Neuronal stem cell (in vitro differentiated cells): ENCODE measurements at regions not wholly inside any gene's neighbourhood (a gene's known extent, or its start where the extent isn't known, plus 50 kb on each side); places are given as distances from the start of the nearest gene placed in this dataset.
"Not testable (repeated sequence)": the region's sequence is repeated elsewhere in the genome, so short reads cannot be mapped to it uniquely, and the experiment has no call there.

ENCODE experiments used
- DNase-seq: peaks from one replicate; pipeline ENCODE4 v3.0.0-alpha.2; 2013; ENCODE audit warnings: low spot score
- H2AFZ ChIP-seq: one replicate; pipeline ENCODE4 v1.6.1; 2013; ENCODE audit warnings: mild to moderate bottlenecking, low read length, inconsistent platforms
- H2AK5ac ChIP-seq: 2 replicates; pipeline ENCODE4 v1.6.1; 2013; ENCODE audit warnings: low read depth, mild to moderate bottlenecking, inconsistent platforms, low read length, moderate library complexity, mixed read lengths
- H2BK120ac ChIP-seq: 2 replicates; pipeline ENCODE4 v1.6.1; 2013; ENCODE audit warnings: low read depth, mild to moderate bottlenecking, inconsistent platforms, low read length, moderate library complexity, mixed read lengths
- H2BK12ac ChIP-seq: one replicate; pipeline ENCODE4 v1.6.1; 2013; ENCODE audit warnings: low read length, inconsistent platforms
- H2BK15ac ChIP-seq: 2 replicates; pipeline ENCODE4 v1.6.1; 2013; ENCODE audit warnings: mild to moderate bottlenecking, low read length, inconsistent platforms, mixed read lengths
- H2BK5ac ChIP-seq: one replicate; pipeline ENCODE4 v1.6.1; 2013; ENCODE audit warnings: inconsistent platforms, mild to moderate bottlenecking, low read length, moderate library complexity
- H3K14ac ChIP-seq: one replicate; pipeline ENCODE4 v1.6.1; 2013; ENCODE audit warnings: low read length, inconsistent platforms
- H3K18ac ChIP-seq: 2 replicates; pipeline ENCODE4 v1.6.1; 2013; ENCODE audit warnings: low read length, inconsistent platforms
- H3K23ac ChIP-seq: 2 replicates; pipeline ENCODE4 v1.6.1; 2013; ENCODE audit warnings: low read depth, mild to moderate bottlenecking, mixed read lengths, low read length, inconsistent platforms; ENCODE audit not compliant: poor library complexity
- H3K27ac ChIP-seq: replicated peaks from 3 replicates; pipeline ENCODE4 v1.5.1; 2013; ENCODE audit warnings: low read length, inconsistent platforms
- H3K27me3 ChIP-seq, 3 experiments: 2 replicates each; pipeline ENCODE4 v1.6.1; 2013; ENCODE audit warnings: low read length in 3 of 3, mild to moderate bottlenecking in 2 of 3, inconsistent platforms in 1 of 3, low read depth in 1 of 3, mixed read lengths in 1 of 3, moderate library complexity in 1 of 3; ENCODE audit not compliant: control insufficient read depth in 3 of 3, insufficient read depth in 3 of 3
- H3K36me3 ChIP-seq, 2 donors: replicated peaks in 1 of 2; 2 replicates each; pipeline ENCODE4 v1.6.1; 2013; ENCODE audit warnings: low read length in 2 of 2; ENCODE audit not compliant: control insufficient read depth in 2 of 2, insufficient read depth in 2 of 2
- H3K4ac ChIP-seq: 2 replicates; pipeline ENCODE4 v1.6.1; 2013; ENCODE audit warnings: inconsistent platforms, mild to moderate bottlenecking, low read length, moderate library complexity
- H3K4me1 ChIP-seq, 2 donors: 1 replicate in 1 of 2; 2 replicates in 1 of 2; pipeline ENCODE4 v1.6.1; 2013; ENCODE audit warnings: low read length in 2 of 2, low read depth in 1 of 2; ENCODE audit not compliant: control insufficient read depth in 2 of 2, insufficient read depth in 1 of 2
- H3K4me2 ChIP-seq: one replicate; pipeline ENCODE4 v1.6.1; 2013; ENCODE audit warnings: mild to moderate bottlenecking, low read length, inconsistent platforms; ENCODE audit not compliant: insufficient read depth, poor library complexity, severe bottlenecking
- H3K4me3 ChIP-seq, 2 donors: 2 replicates each; pipeline ENCODE4 v1.5.1; 2013; ENCODE audit warnings: low read length in 2 of 2, mild to moderate bottlenecking in 2 of 2, inconsistent platforms in 1 of 2, moderate library complexity in 1 of 2
- H3K79me1 ChIP-seq: one replicate; pipeline ENCODE4 v1.6.1; 2013; ENCODE audit warnings: low read depth, mild to moderate bottlenecking, inconsistent platforms, low read length, moderate library complexity
- H3K9ac ChIP-seq: one replicate; pipeline ENCODE4 v1.6.1; 2013; ENCODE audit warnings: mild to moderate bottlenecking, low read depth, low read length, inconsistent platforms; ENCODE audit not compliant: poor library complexity
- H3K9me3 ChIP-seq, 2 donors: replicated peaks in 1 of 2; 2 replicates each; pipeline versions ENCODE3 to v1.6.1; 2013; ENCODE audit warnings: low read length in 2 of 2, mild to moderate bottlenecking in 2 of 2, inconsistent platforms in 1 of 2, low read depth in 1 of 2, mixed read lengths in 1 of 2, moderate library complexity in 1 of 2; ENCODE audit not compliant: control insufficient read depth in 2 of 2, insufficient read depth in 1 of 2
- H4K8ac ChIP-seq: one replicate; pipeline ENCODE4 v1.6.1; 2013; ENCODE audit warnings: low read depth, mild to moderate bottlenecking, inconsistent platforms, low read length, moderate library complexity
- H4K91ac ChIP-seq: one replicate; pipeline ENCODE4 v1.6.1; 2013; ENCODE audit warnings: low read length, low read depth, mild to moderate bottlenecking, inconsistent platforms; ENCODE audit not compliant: poor library complexity
- WGBS, 2 donors: extraction: QIAGEN DNeasy Blood & Tissue Kit; methylation state at CpG; one replicate each; pipeline ENCODE4 v1.1.7; 2013; ENCODE audit warnings: missing lambda C conversion rate in 2 of 2, mixed read lengths in 1 of 2; ENCODE audit not compliant: insufficient read length in 2 of 2, insufficient replicate concordance in 1 of 2; ENCODE audit errors: extremely low coverage in 2 of 2; 5-methylcytosine and 5-hydroxymethylcytosine counted together

DNA sequence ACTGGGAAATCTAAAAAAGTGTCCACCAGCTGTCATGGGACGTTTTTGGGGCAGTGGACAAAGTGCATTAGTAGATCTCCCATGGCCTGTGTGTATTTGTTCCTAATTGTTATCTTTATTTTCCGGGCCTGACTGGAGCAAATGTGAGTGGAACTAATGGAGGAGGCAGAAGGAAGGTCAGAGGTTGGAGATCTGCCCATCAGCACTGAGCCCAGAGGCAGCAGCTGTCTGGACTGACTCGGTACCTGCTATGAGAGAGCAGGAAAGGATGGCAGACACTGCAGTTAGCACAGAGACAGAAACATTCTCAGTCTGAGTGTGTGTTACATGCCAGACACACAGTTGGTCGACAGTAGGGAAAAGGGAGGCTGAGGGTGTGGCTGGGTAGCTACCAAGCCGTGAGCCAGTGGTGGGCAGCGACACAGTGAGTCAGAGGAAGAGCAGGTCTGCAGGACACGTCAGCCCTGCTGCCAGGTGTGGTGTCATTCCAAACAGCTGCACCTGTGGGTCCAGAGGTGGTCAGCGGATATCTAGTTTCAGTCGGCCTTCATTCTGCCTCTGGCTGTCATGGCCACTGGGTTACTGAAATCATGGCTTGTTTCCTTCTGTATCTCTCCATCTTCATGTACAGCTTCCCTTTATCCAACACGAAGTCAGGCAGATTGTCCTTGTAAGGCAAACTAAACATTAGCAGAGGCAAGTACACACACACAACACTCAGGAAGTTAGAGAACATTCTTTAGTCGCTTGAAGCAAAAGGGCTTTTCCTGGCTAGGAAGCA is 196.4 kb downstream of the SPATA31A7 start:
- no CpG with 5 or more reads among the region's 11 CpGs for WGBS, 2 donors
- not testable (repeated sequence) for H3K79me1 ChIP-seq, H4K91ac ChIP-seq, H2AFZ ChIP-seq, H3K4ac ChIP-seq, H3K27me3 ChIP-seq, H3K9ac ChIP-seq, H3K4me2 ChIP-seq, H3K18ac ChIP-seq, DNase-seq, H3K36me3 ChIP-seq, H2BK120ac ChIP-seq, H2BK5ac ChIP-seq, H4K8ac ChIP-seq, H3K4me3 ChIP-seq, H2BK15ac ChIP-seq, H3K14ac ChIP-seq, H3K27ac ChIP-seq, H3K9me3 ChIP-seq, H2BK12ac ChIP-seq, H3K4me1 ChIP-seq, H3K23ac ChIP-seq, H2AK5ac ChIP-seq

DNA sequence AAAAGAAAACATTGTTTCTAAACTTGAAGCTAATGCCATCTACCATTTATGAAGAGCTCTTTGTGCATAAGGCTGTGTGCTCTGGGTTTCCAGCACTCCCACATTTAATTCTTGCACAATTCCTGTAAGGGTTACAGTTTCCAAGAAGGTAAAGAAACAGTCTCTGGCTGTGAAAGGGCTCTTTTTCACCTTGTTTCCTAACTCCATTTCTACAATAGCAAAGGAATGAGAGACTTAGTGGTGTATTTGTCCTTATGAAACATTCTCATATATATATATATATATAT is 196.9 kb downstream of the SPATA31A7 start:
- H2BK15ac ChIP-seq, H3K9me3 ChIP-seq, H3K9ac ChIP-seq, H2BK5ac ChIP-seq, H3K27ac ChIP-seq, DNase-seq, H3K4me3 ChIP-seq, H4K8ac ChIP-seq, H4K91ac ChIP-seq, H3K18ac ChIP-seq, H2BK12ac ChIP-seq, H2BK120ac ChIP-seq, H3K23ac ChIP-seq, H3K4ac ChIP-seq, H3K4me2 ChIP-seq, H2AK5ac ChIP-seq, H3K79me1 ChIP-seq, H3K4me1 ChIP-seq, H3K14ac ChIP-seq, H3K36me3 ChIP-seq, H3K27me3 ChIP-seq, H2AFZ ChIP-seq: not testable (repeated sequence)

DNA sequence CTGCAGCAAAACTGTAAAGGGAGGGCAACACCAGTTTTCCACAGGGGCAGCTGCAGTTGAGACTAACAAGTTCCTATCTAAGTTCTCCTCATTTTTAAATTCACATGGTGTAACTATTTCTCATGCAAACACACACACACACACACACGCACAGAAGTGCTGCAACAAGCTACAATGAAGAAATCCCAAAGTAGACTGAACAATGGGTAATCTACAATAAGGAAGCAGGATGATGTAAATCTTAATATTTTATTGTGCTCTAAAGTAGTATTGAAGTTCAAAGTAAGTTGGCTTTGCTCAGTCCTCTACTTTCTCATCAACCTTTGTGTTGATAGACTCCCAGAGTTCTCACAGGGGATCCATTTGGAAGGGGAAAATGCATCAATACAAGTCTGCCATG is 212.9 kb downstream of the SPATA31A7 start:
- H3K23ac ChIP-seq, H3K4me3 ChIP-seq, H3K4me1 ChIP-seq, H3K14ac ChIP-seq, H2BK120ac ChIP-seq, DNase-seq, H3K4me2 ChIP-seq, H2BK12ac ChIP-seq, H2BK15ac ChIP-seq, H3K18ac ChIP-seq, H2AK5ac ChIP-seq, H3K4ac ChIP-seq, H3K27ac ChIP-seq, H3K79me1 ChIP-seq, H4K8ac ChIP-seq, H3K9me3 ChIP-seq, H3K27me3 ChIP-seq, H3K9ac ChIP-seq, H2BK5ac ChIP-seq, H3K36me3 ChIP-seq, H4K91ac ChIP-seq, H2AFZ ChIP-seq: not testable (repeated sequence)
- WGBS, 2 donors = no CpG with 5 or more reads among the region's 1 CpG

- H2BK12ac ChIP-seq, H3K23ac ChIP-seq, H2AK5ac ChIP-seq, H3K27me3 ChIP-seq, H3K4me1 ChIP-seq, H3K18ac ChIP-seq, H3K14ac ChIP-seq, H3K27ac ChIP-seq, H3K79me1 ChIP-seq, H3K4ac ChIP-seq, H3K9me3 ChIP-seq, H4K91ac ChIP-seq, H2BK5ac ChIP-seq, H3K4me2 ChIP-seq, H2BK15ac ChIP-seq, H3K4me3 ChIP-seq, H3K9ac ChIP-seq, H2AFZ ChIP-seq, H4K8ac ChIP-seq, DNase-seq, H3K36me3 ChIP-seq, H2BK120ac ChIP-seq: not testable (repeated sequence)
- no CpG with 5 or more reads among the region's 12 CpGs for WGBS, 2 donors
These were observed 222.2 kb downstream of the SPATA31A7 start for GRCh38 chr9:61411933-61412605.
